NCI-H2107 treated with DMSO at 0.1 percent for 48 hours (cell line): ENCODE measurements at regions not wholly inside any gene's neighbourhood (a gene's known extent, or its start where the extent isn't known, plus 50 kb on each side); places are given as distances from the start of the nearest gene placed in this dataset.
"Not testable (repeated sequence)": the region's sequence is repeated elsewhere in the genome, so short reads cannot be mapped to it uniquely, and the experiment has no call there.

ENCODE experiments used
- DNase-seq: peaks from one replicate; lab custom pipeline; 2025; ENCODE audit not compliant: unreplicated experiment; lab: John Stamatoyannopoulos, UW

DNA sequence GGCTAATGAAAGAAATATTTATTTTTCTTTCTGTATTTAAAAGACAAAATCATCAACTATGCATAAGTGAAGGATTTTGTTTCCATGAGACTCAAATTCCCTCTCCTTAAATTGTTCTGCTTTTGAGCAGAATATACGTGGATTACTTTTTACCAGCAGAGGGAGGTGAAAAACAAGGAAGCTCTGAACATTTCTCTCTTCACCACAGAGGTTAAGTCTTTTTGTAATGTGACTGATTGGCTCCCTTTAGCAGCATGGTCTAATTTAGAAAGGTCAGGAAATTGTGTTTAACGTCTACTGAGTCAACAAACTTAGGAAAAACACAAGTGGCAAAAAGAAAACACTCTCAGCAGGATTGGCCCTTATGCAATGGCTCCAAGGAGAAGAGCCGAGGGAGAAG, 55.1 kb upstream of the F9 start:
- no peak for DNase-seq

GRCh38 chrX:139461945-139462344, 68.6 kb upstream of the F9 start:
- not testable (repeated sequence) for DNase-seq

DNA sequence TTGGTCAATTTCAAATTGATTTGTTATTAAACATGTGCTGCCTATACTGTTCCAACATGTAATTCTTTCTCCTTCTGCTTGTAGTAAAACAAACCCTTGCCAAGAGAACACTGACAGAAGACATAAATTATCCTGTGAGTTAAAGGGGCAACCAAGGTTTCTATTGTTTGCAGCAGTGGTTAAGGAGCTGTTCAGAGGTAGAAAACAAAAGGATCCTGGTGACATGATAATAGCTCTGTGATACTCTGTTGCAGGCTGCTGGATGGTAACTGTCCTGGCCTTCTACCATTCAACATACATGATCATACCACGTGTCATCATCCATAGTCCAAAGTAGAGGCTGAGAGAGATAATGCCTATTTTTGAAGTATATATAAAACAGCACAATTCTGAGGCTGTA, 75.8 kb upstream of the F9 start:
- no peak for DNase-seq

GRCh38 chrX:139448996-139449395, 81.5 kb upstream of the F9 start:
- DNase-seq: no peak

DNA sequence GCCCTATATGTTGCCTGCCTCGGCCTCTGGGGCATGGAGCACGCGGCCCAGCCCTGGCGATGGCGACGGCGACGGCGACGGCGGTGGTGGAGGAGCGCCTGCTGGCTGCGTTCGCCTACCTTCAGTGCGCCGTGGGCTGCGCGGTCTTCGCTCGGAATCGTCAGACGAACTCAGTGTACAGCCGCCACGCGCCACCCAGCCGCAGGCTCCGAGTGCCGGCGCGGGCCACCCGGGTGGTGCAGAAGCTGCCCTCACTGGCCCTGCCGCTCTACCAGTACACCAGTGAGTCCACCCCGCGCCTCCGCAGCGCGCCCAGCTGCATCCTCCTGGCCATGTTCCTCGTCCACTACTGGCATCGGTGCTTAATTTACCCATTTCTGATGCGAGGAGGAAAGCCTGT, 83.7 kb upstream of the F9 start:
- DNase-seq: no peak

DNA sequence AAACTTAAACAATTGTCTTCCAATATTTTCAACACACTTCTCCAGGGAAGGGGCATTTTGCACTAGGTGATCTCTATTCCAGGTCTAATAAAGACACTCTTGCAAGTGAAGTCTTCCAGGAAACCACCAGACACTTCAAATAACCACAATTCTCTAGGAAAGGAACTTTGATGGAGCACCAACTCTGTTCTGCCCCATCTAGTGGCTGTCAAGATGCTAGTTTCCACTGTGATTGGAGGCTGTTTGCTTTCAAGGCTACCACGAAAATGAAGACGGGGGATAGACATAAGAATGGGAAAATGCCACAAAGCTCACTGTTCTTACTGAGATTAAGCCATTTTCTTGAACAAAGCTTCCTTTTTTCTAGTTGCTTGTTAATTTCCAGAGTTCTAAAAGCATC, 100.6 kb upstream of the F9 start:
- no peak for DNase-seq

DNA sequence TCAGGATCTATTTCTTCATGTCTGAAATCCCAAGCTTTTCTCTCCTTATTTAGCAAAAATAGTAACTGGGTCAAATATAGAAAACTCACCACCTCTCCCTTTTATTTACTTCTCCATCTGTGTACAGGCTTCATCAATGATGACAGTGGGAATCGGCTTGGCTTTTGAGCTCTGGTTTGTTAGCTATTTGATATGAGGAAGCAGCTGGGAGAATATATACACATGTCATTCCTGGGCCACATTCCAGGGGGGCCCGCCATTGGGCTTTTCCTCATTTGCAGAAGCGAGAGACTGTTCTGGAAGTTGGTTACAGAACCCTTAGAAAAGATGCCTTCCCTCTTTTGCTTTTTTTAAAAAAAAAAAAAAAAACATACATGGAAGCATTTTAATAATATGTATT, 107.4 kb upstream of the F9 start:
- DNase-seq: no peak

DNA sequence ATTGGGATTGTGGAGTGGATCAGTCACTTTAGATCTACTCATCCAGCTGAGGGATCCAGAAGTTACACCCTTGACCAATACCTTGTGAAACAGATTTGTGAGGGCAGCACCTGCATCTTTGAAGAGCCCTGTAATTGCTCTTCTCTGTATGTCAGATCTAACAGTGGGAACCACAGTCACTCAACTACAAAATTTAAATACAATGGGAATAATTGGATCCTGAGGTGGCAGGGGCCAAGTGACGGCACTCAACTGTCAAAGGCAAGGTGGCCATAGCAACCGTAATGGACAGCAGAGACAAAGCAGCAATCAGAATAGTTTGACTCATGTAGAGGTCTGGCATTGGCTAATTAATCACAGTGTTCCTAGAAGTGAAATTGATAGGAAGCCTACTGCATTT, 132.3 kb upstream of the F9 start:
- DNase-seq: not testable (repeated sequence)

GRCh38 chrX:139388254-139388653, 142.3 kb upstream of the F9 start:
- no peak for DNase-seq

DNA sequence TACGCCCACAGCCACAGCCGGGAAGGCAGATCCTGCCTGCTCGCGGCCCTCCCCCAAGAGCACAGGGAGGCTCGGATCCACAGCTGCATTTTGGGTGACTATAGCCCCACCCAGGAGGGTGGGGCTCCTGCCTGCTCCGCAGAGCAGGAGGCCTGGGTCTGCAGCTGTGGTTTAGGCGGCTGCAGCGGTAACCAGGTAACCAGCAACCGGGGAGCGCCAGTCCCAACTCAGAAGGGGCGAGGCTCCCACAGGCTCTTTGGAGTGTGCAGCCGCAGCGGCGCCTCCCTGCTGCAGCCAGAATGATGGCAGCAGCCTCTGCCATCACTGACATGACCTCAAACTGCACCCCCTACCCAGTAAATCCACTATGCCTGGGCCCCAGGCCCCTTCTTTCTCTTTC, 148.0 kb upstream of the F9 start:
- no peak for DNase-seq

DNA sequence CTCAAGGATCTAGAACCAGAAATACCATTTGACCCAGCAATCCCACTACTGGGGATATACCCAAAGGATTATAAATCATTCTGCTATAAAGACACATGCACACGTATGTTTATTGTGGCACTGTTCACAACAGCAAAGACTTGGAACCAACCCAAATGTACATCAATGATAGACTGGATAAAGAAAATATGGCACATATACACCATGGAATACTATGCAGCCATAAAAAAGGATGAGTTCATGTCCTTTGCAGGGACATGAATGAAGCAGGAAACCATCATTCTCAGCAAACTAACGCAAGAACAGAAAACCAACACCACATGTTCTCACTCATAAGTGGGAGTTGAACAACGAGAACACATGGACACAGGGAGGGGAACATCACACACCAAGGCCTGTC, 154.0 kb upstream of the F9 start:
- DNase-seq: not testable (repeated sequence)

DNA sequence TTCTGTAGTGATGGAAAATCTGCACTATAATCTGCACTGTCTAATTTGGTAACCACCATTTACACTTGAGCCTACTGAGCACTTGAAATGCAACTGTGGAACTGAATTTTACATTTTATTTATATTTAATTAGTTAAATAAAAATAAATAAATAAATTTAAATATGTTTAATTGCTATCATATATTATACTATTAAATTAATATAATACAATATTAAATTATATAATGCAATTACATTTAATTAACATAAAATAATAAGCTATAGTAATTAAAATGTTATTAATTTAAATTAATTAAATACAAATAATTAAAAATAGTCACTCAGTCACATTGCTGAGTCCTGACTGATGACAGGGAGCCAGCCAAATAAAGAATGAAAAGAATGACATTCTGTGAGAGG, 170.2 kb upstream of the F9 start:
- DNase-seq: no peak

- not testable (repeated sequence) for DNase-seq
These were observed 187.9 kb upstream of the F9 start for GRCh38 chrX:139342594-139342991.

DNA sequence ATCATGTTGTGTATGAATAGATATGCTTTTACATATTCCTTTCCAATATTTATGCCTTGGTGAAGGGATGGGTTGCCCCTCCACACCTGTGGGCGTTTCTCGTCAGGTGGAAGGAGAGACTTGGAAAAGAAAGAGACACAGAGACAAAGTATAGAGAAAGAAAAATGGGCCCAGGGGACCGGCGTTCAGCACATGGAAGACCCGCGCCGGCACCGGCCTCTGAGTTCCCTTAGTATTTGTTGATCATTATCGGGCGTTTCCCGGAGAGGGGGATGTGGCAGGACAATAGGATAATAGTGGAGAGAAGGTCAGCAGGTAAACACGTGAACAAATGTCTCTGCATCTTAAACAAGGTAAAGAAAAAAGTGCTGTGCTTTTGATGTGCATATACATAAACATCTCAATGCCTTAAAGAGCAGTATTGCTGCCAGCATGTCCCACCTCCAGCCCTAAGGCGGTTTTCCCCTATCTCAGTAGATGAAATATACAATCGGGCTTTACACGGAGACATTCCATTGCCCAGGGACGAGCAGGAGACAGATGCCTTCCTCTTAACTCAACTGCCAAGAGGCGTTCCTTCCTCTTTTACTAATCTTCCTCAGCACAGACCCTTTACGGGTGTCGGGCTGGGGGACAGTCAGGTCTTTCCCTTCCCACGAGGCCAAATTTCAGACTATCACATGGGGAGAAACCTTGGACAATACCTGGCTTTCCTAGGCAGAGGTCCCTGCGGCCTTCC, 188.5 kb upstream of the F9 start:
- not testable (repeated sequence) for DNase-seq

GRCh38 chrX:139332441-139332840, 198.1 kb upstream of the F9 start:
- no peak for DNase-seq

DNA sequence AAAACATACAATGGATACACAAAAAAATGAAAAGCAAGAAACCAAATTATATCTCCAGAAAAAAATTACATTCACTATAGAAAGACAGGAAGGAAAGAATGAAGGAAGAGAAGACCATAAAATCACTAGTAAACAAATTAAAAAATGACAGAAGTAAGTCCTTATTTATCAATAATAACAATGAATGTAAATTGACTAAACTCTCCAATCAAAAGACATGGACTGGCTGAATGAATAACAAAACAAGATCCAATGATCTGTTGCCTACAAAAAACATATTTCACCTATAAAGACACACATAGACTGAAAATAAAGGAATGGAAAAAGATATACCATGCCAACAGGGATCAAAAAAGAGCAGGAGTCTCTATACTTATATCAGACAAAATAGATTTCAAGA, 203.2 kb upstream of the F9 start:
- no peak for DNase-seq

- no peak for DNase-seq
These were observed 205.8 kb upstream of the F9 start for GRCh38 chrX:139324756-139325155.

DNA sequence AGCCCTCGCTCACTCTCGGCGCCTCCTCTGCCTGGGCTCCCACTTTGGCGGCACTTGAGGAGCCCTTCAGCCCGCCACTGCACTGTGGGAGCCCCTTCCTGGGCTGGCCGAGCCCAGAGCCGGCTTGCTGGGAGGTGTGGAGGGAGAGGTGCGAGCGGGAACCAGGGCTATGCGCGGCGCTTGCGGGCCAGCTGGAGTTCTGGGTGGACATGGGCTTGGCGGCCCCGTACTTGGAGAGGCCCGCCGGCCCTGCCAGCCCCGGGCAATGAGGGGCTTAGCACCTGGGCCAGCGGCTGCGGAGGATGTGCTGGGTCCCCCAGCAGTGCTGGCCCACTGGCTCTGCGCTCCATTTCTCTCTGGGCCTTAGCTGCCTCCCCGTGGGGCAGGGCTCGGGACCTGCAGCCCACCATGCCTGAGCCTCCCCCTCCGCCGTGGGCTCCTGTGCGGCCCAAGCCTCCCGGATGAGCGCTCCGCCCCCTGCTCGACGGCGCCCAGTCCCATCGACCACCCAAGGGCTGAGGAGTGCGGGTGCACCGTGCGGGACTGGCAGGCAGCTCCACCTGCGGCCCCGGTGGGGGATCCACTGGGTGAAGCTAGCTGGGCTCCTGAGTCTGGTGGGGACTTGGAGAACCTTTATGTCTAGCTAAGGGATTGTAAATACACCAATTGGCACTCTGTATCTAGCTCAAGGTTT, 209.7 kb upstream of the F9 start:
- not testable (repeated sequence) for DNase-seq

- DNase-seq: not testable (repeated sequence)
These were observed 223.9 kb upstream of the F9 start for GRCh38 chrX:139306675-139307074.

DNA sequence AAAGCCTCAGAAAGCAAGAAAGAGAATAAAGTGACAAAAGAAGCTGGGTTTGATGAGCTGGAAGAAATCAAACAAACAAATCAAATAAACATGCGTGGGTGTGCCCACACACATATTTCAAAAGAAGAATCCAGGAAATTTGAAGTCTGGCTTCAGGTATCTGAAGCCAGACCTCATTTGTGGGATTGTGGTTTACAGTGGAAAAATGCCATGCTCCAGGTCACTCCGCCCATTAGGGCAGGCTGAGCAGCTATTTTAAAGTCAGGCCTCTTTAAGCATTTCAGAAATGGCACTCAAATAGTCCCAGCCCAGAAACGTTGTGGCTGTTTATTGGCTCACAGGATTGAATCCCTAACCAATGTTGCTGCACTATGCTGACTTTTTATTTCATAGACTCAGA, 226.1 kb upstream of the F9 start:
- DNase-seq: no peak

DNA sequence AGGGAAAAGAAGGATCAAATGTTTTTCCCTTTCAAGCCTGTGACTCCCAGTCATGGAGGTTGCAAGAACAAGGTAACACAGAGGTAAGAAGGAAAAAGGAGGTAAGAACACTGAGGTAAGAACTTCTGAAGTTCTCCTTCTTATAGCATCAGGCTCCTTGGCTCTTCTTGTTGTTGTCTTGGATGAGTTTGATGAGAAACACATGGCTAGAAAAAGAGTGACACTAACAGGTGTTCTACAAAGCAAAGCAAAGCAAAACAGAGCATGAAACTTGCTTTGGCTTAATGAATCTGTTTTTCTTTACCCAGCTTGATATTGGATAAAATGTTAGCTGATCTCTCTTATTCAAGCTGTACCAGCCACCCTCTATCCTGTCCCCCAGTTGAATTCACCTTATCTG, 231.2 kb upstream of the F9 start:
- no peak for DNase-seq

- DNase-seq: no peak
These were observed 232.1 kb upstream of the F9 start for GRCh38 chrX:139298437-139298836.

DNA sequence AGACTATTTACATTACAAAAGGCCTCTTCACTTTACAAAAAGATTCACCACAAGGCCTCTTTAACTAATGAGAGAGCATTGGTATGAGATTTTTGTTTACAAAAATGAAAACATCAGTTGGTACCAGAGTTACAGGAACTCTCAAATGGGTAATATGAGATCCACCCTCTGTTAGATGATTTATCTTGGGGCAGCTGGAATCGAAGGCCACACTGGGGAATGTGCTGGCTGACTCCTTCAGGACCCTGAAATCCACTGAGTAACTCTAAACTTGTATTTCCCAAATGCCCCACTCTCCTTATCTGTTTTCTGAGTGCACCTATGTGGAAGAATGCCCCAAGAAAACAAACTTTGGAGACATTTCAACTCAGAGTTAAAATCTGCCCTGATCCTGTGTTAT, 232.9 kb upstream of the F9 start:
- no peak for DNase-seq
